HG03565 (cell line): ENCODE measurements at regions not wholly inside any gene's neighbourhood (a gene's known extent, or its start where the extent isn't known, plus 50 kb on each side); places are given as distances from the start of the nearest gene placed in this dataset.
"Not testable (repeated sequence)": the region's sequence is repeated elsewhere in the genome, so short reads cannot be mapped to it uniquely, and the experiment has no call there.

ENCODE experiments used
- ATAC-seq: cut with Tn5 transposase; IDR thresholded peaks from one replicate; pipeline ENCODE4 v1.9.1; 2021; ENCODE audit warnings: mild to moderate bottlenecking, moderate library complexity; ENCODE audit not compliant: unreplicated experiment

DNA sequence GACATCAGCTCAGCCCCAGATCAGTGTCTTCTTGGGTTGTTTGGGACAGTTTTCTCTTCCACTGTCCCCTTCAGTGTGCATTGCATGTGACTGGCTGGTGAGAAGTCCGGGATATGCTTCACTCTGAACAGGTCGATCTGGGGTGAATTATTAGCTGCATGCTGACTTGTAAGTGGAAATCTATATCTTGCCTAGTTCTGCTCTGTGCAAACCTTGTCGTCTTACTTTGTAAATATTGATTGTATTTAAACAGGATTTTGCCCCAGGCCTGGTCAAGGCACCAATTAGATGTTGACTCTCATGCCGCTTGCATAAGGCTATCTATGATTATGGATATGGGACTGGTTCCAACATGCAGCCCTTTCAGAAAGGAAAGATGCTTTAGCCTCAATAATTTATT lies 669.7 kb downstream of the TYW1 start:
- not testable (repeated sequence) for ATAC-seq

DNA sequence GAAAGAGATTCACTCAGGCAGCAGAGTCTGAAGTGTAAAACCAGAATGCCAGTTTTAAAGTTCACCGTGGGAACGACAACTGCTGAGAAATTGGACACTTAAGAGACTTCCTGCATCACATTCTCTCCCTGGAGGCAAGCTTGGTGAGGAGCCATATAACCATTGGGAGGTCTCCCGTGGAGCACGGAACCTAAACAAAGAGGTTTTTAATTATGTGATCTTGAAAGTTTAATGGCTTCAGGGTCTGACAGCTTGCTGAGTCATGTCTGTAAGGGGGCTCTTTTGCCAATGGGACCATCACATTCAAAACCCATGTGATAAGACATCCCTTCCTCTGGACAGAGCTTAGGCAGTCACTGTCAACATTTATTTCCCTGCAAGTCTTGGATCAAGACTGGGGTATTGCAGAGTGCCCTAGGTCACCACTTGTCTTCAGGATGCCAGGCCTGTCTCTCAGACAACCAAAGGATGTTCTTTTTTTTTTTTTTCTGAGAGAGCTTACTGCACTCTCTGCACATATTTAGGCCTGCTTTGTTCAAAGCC lies 674.4 kb downstream of the TYW1 start:
- no peak for ATAC-seq

DNA sequence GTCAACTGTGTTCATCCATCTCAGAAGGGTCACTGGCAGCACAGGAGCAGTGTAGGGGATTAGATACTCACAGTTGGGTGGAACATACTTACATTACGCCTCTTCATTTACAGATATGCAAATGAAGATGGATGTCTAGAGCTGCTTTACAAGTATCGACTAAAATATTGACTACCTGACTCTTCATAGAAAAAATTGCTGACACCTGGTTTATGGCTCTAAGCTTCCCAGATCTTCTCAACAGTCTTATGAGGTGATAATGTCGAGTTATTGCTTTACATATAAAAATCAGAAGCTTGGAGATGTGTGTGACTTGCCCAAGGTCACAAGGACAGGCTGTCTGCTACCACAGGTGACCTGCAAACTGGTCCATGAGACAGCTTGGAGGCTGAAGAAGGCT lies 677.2 kb downstream of the TYW1 start:
- ATAC-seq = no peak

DNA sequence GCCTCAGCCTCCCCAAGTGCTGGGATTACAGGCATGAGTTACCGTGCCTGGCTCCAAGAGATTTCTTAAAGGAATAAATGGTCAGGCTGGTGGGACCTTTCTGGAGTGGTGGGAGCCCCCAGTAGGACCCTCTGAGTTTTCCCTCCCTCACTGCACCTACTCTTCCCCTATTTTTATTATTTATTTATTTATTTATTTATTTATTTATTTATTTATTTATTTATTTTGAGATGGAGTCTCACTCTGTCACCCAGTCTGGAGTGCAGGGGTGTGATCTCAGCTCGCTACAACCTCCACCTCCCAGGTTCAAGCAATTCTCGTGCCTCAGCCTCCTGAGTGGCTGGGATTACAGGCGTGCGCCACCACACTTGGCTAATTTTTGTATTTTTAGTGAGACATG lies 678.2 kb downstream of the TYW1 start:
- ATAC-seq = not testable (repeated sequence)

GRCh38 chr7:67675971-67676370 lies 679.3 kb downstream of the TYW1 start:
- no peak for ATAC-seq

- ATAC-seq = no peak
Measured at GRCh38 chr7:67678419-67678818, 681.8 kb downstream of the TYW1 start.

GRCh38 chr7:67683628-67684027 lies 687.0 kb downstream of the TYW1 start:
- no peak for ATAC-seq

- no peak for ATAC-seq
Measured at GRCh38 chr7:67690700-67691099, 694.1 kb downstream of the TYW1 start.

- no peak for ATAC-seq
Measured at GRCh38 chr7:67692425-67692824, 695.8 kb downstream of the TYW1 start.

- no peak for ATAC-seq
Measured at GRCh38 chr7:67696124-67696523, 699.5 kb downstream of the TYW1 start.

DNA sequence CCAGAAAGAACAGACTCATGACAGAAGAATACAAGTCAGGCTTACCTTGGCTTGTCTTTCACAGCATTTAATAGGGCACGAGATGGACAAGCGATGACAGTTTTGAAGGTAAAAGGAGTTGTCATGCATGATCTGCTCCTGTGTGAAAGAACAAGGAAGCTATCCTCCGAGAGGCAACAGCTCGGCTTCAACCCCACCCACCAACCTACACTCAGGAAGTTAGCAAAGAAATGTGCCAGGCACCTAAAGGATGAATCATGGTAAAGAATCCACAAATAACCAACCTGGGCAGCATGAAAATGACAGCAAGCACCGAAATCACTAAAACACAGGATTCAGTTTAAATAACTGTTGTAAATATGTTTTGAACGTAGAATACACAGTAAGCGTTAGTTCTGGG lies 700.2 kb downstream of the TYW1 start:
- no peak for ATAC-seq

- ATAC-seq = no peak
Measured at GRCh38 chr7:67698354-67698753, 701.7 kb downstream of the TYW1 start.

DNA sequence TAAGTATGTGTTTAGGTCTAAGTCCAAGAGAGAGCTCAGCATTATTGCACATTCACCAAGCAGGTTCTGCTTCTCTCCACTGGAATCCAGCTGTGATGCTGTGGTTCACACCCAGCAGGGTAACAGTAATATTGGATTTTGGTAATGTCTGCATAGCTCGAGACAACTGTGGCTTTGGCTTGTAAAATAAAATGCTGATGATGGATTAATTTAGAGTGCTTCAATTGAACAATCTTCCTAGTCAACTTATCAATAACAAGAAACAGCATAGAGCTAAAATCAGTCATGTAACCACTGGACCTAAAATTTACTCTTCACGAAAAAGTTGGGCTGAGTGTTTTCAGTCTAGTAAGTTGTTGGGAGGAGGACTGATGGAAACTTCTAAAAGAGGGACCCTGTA lies 709.2 kb downstream of the TYW1 start:
- ATAC-seq = no peak

DNA sequence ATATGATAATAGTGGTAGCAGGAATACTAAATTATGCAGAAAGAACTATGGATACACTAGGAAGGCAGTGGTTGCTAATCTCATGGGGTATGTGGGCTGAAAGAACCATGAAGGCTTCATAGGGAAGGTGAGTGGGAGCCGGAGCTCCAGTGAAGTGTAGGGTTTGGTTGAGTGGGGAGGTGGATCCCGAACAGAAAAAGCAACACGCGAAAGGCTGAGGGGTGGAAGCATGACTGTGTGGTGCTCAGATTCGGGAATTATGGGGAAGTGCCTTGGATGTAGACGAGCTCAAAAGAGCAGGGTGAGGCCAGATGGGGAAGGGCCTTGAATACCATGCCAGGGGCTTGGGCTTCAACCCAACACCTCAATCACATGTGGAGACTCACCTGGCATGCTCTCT lies 715.1 kb downstream of the TYW1 start:
- no peak for ATAC-seq

DNA sequence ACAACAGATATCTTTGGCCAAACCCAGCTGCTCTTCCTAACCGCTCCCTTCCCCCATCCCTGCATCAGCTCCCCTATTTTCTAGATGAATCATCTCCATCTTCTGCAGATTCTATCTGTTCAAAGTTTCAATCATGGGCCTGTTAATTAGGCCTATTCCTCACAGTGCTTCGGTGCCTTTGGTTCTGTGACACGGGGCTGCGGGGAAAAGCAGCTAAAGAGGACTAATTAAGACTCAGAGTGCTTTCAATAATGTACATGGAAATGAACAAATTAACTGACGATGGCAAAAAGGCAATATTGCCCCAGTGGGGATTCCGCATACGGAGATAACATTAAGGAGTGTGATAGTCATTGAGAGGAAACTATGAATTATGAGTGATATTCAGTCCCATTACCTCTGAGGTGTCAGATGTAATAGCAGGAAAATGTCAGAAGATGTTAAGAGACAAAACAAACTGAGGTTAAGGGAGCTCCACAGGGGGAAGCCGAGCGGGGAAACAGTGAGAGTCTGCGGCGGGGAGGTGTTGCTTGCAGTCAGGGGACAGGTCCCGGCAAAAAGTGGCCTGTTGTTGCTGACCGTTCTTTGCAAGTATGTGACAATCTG lies 716.9 kb downstream of the TYW1 start:
- ATAC-seq = no peak

DNA sequence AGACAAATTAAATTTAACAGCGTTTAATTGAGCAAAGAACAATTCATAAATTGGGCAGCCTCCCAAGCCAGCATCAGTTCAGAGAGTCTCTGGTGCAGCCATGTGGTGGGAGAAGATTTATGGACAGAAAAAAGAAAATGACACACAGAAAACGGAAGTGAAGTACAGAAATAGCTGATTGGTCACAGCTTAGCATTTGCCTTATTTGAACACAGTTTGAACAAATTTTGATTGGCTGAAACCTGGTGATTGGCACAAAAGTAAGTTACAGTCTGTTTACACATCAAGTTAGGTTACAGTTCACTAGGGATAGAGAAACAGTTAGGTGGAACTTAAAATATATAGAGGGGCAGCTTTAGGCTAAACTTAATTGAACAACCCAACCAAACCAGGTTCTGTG lies 720.1 kb downstream of the TYW1 start:
- ATAC-seq = no peak

- ATAC-seq = no peak
Measured at GRCh38 chr7:67723591-67723990, 727.0 kb downstream of the TYW1 start.

GRCh38 chr7:67724435-67724834 lies 727.8 kb downstream of the TYW1 start:
- no peak for ATAC-seq

- ATAC-seq = no peak
Measured at GRCh38 chr7:67724955-67725354, 728.3 kb downstream of the TYW1 start.

- ATAC-seq = no peak
Measured at GRCh38 chr7:67725423-67725822, 728.8 kb downstream of the TYW1 start.

DNA sequence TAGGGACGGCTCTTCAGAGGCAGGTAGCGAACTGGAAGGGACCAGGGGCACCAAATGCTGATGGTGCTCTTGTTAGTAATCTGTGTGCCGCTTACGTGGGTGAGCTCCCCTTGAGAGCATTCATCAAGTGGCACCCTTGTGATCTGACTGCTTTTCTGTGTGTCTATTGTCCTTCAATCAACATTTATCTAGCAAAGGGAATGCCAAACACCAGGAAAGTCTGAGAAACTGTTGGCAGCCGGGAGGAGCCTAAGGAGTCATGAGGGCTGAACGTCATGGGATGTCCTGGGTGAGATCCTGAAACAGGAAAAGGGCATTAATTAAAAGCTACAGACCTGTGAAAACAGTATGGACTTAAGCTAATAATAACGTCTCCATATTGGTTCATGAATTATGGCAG lies 733.1 kb downstream of the TYW1 start:
- ATAC-seq = no peak

DNA sequence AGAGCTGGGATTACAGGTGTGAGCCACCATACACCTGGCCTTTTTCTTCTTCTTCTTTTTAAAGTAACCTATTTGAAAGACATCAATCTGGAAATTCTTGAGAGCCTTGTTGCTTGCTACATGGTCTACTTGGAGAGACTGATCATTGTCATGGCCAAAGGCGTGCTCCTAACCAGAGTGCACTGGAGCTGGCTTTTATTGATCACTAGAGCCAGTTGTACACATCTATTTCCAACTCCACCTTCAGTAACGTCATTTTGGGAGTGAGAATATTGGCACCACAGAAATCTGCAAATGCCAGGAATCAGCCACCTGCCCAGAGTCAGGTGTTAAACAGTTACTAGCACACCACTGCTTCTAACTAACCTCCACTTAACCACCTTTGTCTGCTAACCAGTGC lies 735.1 kb downstream of the TYW1 start:
- no peak for ATAC-seq

DNA sequence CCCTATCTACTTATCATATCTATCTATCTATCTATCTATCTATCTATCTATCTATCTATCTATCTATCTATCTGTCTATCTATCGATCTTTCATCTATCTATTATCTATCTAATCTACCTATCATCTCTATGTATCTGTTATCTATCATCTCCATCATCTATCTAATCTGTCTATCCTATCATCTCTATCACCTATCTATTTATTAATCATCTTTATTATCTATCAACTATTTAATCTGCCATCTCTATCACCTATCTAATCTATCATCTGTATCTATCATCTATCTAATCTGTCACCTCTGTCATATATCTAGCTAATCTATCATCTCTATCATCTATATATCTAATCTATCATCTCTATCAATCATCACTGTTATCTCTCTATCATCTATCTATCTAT lies 736.3 kb downstream of the TYW1 start:
- ATAC-seq = no peak
